Ovary (tissue), 3 donors: ENCODE measurements at regions not wholly inside any gene's neighbourhood (a gene's known extent, or its start where the extent isn't known, plus 50 kb on each side); places are given as distances from the start of the nearest gene placed in this dataset.

ENCODE experiments used
- EP300 ChIP-seq: sonication (generic); formaldehyde crosslinking; IDR thresholded peaks from one replicate; pipeline ENCODE4 v1.6.1; 2017; ENCODE audit warnings: antibody characterized with exemption
- POLR2A ChIP-seq: fragments of 450-650 bp; IDR thresholded peaks from one replicate; pipeline ENCODE4 v1.6.1; 2017; ENCODE audit warnings: antibody characterized with exemption, mild to moderate bottlenecking, moderate library complexity
- TF ChIP-seq, protein P1 (sequence below), 3 donors: fragments of 450-650 bp in 2 of 3; fragments of 200-600 bp in 1 of 3; IDR thresholded peaks; one replicate each; pipeline versions ENCODE4 v1.5.1 to v1.8.0; 2016 to 2022; ENCODE audit warnings: antibody characterized with exemption in 3 of 3, mild to moderate bottlenecking in 1 of 3
- donor health status: DM: no; HTN: no; CAD: no.

DNA sequence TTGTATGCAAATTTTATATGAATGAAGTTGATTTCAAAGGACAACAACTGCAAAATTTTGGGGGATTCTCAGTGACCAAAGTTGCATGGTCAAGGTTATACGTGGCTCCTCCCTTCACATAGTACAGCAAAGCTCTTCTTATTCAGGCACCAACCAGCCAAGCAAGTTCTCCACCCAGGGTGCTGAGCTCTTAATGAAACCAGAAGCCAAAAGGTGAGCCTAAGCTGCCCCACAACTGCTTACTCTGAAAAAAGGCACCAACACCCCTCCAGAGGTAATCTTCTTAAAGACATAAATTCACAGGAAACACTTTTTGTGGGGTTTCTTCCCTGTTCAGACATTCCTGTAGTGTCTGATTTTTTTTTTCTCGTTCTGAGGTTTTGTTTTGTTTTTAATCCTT lies 106.1 kb upstream of the GMNC start:
- TF ChIP-seq, protein P1, sequence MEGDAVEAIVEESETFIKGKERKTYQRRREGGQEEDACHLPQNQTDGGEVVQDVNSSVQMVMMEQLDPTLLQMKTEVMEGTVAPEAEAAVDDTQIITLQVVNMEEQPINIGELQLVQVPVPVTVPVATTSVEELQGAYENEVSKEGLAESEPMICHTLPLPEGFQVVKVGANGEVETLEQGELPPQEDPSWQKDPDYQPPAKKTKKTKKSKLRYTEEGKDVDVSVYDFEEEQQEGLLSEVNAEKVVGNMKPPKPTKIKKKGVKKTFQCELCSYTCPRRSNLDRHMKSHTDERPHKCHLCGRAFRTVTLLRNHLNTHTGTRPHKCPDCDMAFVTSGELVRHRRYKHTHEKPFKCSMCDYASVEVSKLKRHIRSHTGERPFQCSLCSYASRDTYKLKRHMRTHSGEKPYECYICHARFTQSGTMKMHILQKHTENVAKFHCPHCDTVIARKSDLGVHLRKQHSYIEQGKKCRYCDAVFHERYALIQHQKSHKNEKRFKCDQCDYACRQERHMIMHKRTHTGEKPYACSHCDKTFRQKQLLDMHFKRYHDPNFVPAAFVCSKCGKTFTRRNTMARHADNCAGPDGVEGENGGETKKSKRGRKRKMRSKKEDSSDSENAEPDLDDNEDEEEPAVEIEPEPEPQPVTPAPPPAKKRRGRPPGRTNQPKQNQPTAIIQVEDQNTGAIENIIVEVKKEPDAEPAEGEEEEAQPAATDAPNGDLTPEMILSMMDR (IDR thresholded peaks at IDR 0.05): no peak
- TF ChIP-seq POLR2A: no peak
- no peak for TF ChIP-seq EP300
